IPS DF 6.9 (cell line): ENCODE measurements at regions not wholly inside any gene's neighbourhood (a gene's known extent, or its start where the extent isn't known, plus 50 kb on each side); places are given as distances from the start of the nearest gene placed in this dataset.

Source experiments
- DNase-seq: peaks from one replicate; pipeline ENCODE4 v3.0.0-alpha.2; 2013; ENCODE audit warnings: low read depth, low spot score
- H3K27ac ChIP-seq: one replicate; pipeline ENCODE4 v1.5.1; 2013; ENCODE audit warnings: low read length, control low read depth
- H3K27me3 ChIP-seq: 2 replicates; pipeline ENCODE4 v1.6.1; 2013; ENCODE audit warnings: mild to moderate bottlenecking, low read length; ENCODE audit not compliant: control insufficient read depth, insufficient read depth
- H3K36me3 ChIP-seq: 2 replicates; pipeline ENCODE4 v1.6.1; 2013; ENCODE audit warnings: low read length; ENCODE audit not compliant: control insufficient read depth, insufficient read depth
- H3K4me1 ChIP-seq: 2 replicates; pipeline ENCODE4 v1.6.1; 2013; ENCODE audit warnings: low read length; ENCODE audit not compliant: control insufficient read depth, insufficient read depth
- H3K4me3 ChIP-seq: 2 replicates; pipeline ENCODE4 v1.5.1; 2013; ENCODE audit warnings: mild to moderate bottlenecking, low read length
- H3K9me3 ChIP-seq: 2 replicates; pipeline ENCODE4 v1.6.1; 2013; ENCODE audit warnings: low read length, inconsistent platforms; ENCODE audit not compliant: control insufficient read depth, insufficient read depth
- WGBS: extraction: QIAGEN DNeasy Blood & Tissue Kit; methylation state at CpG from one replicate; pipeline ENCODE4 v1.1.7; 2013; ENCODE audit warnings: mixed read lengths, missing lambda C conversion rate; ENCODE audit not compliant: insufficient read length, insufficient coverage; 5-methylcytosine and 5-hydroxymethylcytosine counted together

DNA sequence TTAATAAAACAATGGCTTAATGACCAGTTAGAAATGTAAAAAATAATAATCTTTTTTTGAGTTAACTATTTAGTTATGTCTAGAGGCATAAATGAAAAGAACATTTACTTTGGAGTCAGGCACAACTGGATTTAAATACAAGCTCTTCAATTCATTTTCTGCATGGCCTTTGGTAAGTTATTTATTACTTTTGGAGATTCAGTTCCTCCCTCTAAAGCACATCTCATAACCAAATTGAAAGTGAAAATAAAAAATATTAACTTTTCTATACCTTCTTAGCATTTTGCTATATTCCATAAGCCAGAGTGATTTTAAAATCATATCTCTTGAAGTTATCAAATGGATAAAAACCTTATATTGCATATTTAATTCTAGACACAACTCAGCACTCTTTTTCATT, 434.9 kb upstream of the SMARCA2 start:
- no peak overlapping the region for H3K4me3 ChIP-seq
- no peak overlapping the region for H3K27ac ChIP-seq
- peaks cover 3% of the 10 kb centered on the region; the same call in 1 of the 2 replicates for H3K36me3 ChIP-seq
- peaks cover 2% of the 10 kb centered on the region; the same call in 1 of the 2 replicates for H3K9me3 ChIP-seq
- no peaks in the 10 kb centered on the region for H3K27me3 ChIP-seq
- no peaks in the 10 kb centered on the region for H3K4me1 ChIP-seq
- DNase-seq = no peak

DNA sequence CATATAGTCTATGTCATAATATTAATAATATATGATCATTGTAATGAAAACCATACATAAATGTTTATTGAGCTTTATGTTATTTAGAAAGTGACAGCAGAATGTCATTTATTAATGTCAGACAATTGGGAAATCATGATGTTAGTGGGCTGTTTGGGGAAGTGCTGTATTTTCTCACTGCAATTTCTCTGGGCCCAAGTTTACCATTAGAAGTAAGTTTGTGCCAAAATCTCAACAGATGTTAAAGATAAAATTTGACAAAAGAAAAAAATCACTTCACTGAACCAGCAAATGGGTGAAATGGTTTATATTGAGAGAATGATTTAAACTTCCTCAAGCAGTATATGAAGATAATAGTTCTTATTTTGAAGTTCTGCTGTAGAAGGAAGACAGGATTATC, 433.2 kb upstream of the SMARCA2 start:
- H3K4me1 ChIP-seq = no peaks in the 10 kb centered on the region
- H3K27me3 ChIP-seq = no peaks in the 10 kb centered on the region
- no peaks in the 10 kb centered on the region for H3K9me3 ChIP-seq
- no peak for DNase-seq
- no peaks in the 10 kb centered on the region for H3K36me3 ChIP-seq
- H3K4me3 ChIP-seq = no peak overlapping the region
- no peak overlapping the region for H3K27ac ChIP-seq

DNA sequence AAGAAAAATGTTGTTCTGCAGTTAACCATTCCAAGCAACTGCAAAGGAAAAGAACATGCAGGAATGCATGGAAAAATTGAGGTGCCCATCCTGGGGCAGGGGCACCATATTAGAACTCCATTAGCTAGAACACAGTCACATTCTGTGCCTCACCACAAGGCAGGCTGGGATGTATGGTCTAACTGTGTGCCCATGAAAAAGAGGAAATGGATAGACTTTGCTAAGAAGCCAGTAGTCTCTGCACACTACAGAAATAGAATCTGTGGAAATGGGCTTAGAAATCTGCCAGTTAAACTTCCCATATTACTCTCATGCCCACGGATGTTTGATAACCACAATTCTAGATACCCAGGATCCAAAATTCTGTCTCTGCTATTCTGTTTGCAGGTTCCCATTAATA, 423.8 kb upstream of the SMARCA2 start:
- no peak overlapping the region for H3K27ac ChIP-seq
- H3K4me1 ChIP-seq = no peaks in the 10 kb centered on the region
- WGBS = no CpG with 5 or more reads among the region's 1 CpG
- DNase-seq = no peak
- H3K27me3 ChIP-seq = no peaks in the 10 kb centered on the region
- no peak overlapping the region for H3K4me3 ChIP-seq
- no peaks in the 10 kb centered on the region for H3K36me3 ChIP-seq
- no peaks in the 10 kb centered on the region for H3K9me3 ChIP-seq

DNA sequence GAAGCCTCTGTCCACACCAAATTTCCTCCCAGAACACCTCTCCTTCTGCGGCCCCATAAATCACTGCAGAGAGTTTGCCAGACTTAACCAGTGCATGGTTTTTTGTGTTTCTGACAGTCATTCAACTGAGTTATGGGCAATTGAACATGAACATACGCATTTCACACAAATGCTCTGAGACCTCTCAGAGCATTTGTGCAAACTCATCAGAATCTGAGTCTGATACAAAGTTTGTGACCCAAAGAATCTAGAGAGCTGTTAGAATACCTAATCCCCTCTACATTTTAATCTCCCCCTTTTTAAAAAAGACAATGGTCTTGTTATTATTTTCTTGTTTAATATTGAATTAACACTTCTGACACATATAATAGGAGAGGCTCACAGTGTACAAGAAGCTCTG, 416.9 kb upstream of the SMARCA2 start:
- WGBS = no CpG with 5 or more reads among the region's 2 CpGs
- Histone ChIP-seq H3K4me1 (no peaks in the 10 kb centered on the region), H3K9me3 (no peaks in the 10 kb centered on the region), H3K4me3 (no peak overlapping the region), H3K27ac (no peak overlapping the region), H3K36me3 (no peaks in the 10 kb centered on the region), H3K27me3 (no peaks in the 10 kb centered on the region)
- DNase-seq = no peak

DNA sequence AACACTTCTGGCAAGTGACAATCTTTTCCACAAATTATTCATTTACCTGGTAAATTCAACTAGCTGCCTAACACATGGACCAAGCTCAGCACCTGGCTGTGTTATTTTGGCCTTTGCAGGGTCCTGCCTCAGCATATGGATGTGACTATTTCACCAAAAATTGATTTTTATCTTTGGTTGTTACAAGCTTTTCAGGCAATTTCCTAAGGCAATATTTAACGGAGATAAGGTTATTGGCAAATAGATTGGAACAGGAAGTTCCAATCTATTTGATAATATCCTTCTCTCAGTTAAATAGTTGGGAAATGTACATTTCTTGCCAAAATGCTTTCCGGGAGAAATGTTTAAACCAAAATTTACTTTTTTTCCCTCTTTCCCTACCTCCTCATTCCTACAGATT, 415.2 kb upstream of the SMARCA2 start:
- no peak overlapping the region for H3K4me3 ChIP-seq
- no peak for DNase-seq
- no peaks in the 10 kb centered on the region for H3K36me3 ChIP-seq
- no peaks in the 10 kb centered on the region for H3K27me3 ChIP-seq
- no CpG with 5 or more reads among the region's 2 CpGs for WGBS
- H3K4me1 ChIP-seq = no peaks in the 10 kb centered on the region
- H3K9me3 ChIP-seq = no peaks in the 10 kb centered on the region
- H3K27ac ChIP-seq = no peak overlapping the region

DNA sequence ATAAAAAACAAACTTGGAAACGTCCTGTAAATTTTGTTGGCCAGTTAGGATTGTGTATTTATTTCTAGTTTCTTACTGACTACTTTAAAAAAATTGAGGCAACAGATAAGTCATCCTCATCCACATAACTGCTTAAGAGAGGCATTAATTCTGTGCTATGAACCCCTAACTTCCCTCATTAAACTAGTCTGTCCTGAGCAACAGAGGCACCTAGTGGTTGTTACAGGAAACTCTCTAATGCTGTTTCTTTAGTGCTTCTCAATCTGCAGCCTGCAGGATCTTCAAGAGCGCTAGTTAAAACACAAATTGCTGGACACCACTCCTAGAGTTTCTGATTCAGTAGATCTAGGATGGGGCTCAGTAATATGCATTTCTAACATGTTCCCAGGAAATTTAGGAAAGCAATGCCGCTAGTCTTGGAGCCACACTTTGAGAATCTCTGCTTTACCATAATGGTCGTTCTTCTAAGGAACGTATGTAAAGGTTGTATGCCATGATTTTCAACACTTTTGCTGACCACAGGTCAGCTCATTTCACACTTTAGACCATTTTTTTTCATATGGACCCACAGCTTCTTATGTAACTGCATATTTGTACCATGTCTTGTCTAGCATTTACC, 410.1 kb upstream of the SMARCA2 start:
- Histone ChIP-seq H3K4me3 (no peak overlapping the region), H3K9me3 (no peaks in the 10 kb centered on the region)
- DNase-seq = peak; percentile 18

DNA sequence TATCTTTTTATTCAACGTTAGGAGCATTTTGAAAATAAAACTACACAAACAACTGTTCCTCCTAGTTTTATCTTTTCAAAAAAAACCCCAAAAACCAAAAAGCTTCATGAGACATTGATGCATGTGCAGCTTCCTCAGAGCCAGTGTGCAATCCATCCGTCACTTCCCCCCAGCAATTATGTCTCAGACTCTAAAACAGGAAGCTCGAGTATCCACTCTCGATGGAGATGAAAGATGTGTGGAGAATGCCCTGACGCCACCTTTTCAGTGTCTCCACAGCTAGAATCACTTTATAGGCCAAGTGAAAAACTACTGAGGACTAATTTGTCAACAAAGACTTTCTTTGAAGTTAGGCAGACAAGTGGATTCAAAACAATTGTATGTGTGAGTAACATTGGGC, 408.9 kb upstream of the SMARCA2 start:
- no CpG with 5 or more reads among the region's 5 CpGs for WGBS
- no peaks in the 10 kb centered on the region for H3K36me3 ChIP-seq
- DNase-seq = no peak
- no peak overlapping the region for H3K4me3 ChIP-seq
- no peaks in the 10 kb centered on the region for H3K4me1 ChIP-seq
- H3K27me3 ChIP-seq = no peaks in the 10 kb centered on the region
- H3K9me3 ChIP-seq = no peaks in the 10 kb centered on the region
- no peak overlapping the region for H3K27ac ChIP-seq

More for the DNA sequence above, 410.1 kb upstream of the SMARCA2 start:
- WGBS = no CpG with 5 or more reads among the region's 5 CpGs
- no peaks in the 10 kb centered on the region for H3K27me3 ChIP-seq
- H3K27ac ChIP-seq = no peak overlapping the region
- no peaks in the 10 kb centered on the region for H3K36me3 ChIP-seq
- H3K4me1 ChIP-seq = no peaks in the 10 kb centered on the region

DNA sequence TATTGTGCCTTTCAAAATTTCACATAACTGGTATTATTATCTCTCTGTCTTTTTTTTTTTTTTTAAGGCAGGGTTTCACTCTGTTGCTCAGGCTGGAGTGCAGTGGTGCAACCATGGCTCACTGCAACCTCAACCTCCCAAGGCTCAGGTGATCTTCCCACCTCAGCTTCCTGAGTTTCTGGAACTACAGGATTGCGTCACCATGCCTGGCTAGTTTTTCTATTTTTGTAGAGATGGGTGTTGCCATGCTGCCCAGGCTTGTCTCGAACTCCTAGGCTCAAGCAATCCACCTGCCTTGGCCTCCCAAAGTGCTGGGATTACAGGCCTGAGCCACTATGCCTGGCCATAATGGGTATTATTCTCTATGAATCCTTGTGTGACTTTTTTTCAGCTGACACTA, 402.3 kb upstream of the SMARCA2 start:
- Histone ChIP-seq H3K9me3 (no peaks in the 10 kb centered on the region), H3K27me3 (no peaks in the 10 kb centered on the region), H3K4me3 (no peak overlapping the region), H3K4me1 (no peaks in the 10 kb centered on the region), H3K36me3 (no peaks in the 10 kb centered on the region), H3K27ac (no peak overlapping the region)
- no peak for DNase-seq
- WGBS = no CpG with 5 or more reads among the region's 2 CpGs

DNA sequence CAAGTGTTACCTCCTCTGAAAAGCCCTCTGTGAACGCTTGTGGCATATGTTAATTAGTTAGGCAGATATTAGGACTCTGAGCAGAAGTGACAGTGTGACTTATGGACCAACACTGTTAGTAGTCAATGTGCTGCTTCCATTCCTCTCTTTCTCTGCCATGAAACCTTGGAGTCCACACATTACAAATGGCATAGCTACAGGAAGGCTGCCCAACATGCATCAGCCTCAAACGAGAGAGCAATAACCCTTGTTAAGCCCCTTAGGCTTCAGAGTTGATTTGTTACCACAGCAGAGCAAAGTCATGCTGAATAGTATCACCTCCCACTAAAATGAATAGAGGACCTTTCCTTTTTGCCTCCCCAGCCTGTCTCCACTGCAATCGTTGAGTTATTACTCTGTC, 397.7 kb upstream of the SMARCA2 start:
- H3K4me1 ChIP-seq = no peaks in the 10 kb centered on the region
- H3K36me3 ChIP-seq = no peaks in the 10 kb centered on the region
- WGBS = no CpG with 5 or more reads among the region's 3 CpGs

DNA sequence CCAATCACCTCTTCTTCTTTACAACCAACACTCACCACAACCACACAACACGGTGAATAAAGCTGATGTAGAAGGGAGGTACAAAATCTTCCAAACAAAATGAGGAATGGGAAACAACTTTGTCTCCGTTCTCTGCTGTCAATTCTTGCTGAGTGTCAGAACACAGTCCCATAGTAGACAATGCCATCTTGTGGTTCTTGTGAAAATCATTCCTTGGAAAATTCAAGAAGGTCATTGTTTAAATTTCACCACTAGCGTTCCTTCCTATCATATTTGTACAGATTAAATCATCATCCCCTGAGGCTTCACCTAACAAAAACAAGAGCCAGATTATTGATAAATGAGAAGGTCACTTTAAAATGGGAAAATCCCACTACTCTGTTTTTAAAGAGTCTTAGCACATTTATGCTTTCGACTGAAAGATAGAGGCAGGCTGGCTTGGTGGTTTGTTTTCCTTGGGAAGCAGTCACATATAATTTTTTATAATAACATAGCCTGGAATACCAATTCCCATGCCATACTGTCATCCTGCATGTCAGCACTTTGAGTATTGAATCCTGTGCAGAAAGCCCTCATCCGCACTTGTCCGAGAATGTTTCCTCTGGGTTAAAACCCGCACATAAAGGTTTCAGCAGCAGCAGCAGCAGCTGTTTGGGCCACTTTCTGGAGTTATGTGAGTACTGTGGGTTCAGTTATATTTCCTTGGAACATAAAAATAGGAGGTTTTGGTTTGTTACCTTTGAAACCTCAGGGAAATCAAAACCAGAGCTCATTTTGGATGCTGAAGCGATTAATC, 395.0 kb upstream of the SMARCA2 start:
- WGBS = no CpG with 5 or more reads among the region's 8 CpGs
- Histone ChIP-seq H3K27me3 (no peaks in the 10 kb centered on the region), H3K4me3 (no peak overlapping the region), H3K4me1 (no peaks in the 10 kb centered on the region), H3K36me3 (no peaks in the 10 kb centered on the region), H3K27ac (no peak overlapping the region), H3K9me3 (no peaks in the 10 kb centered on the region)
- DNase-seq = peak; percentile 4

More for the DNA sequence above, 397.7 kb upstream of the SMARCA2 start:
- Histone ChIP-seq H3K27me3 (no peaks in the 10 kb centered on the region), H3K27ac (no peak overlapping the region), H3K9me3 (no peaks in the 10 kb centered on the region), H3K4me3 (no peak overlapping the region)
- no peak for DNase-seq

DNA sequence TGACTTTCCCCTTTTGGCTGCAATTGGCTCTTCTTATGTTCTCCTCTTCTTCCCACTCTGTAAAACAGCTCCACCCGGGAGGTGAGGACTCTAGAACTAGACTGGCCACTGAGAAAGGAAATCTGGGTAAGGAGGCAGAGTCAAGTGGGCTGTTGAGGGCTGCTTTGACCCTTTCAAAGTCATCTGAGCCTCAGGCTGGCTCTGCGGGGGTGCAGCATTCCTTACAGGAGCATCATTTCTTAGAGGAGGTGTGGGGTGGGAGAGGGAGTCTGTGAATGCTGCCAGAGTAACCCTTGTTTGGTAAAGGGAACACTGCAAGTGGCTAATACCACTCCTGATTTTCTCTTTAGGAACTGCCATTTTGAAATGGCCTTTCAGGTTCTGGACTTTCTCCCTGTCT, 377.7 kb upstream of the SMARCA2 start:
- no peak for DNase-seq
- no peaks in the 10 kb centered on the region for H3K4me1 ChIP-seq
- WGBS = no CpG with 5 or more reads among the region's 2 CpGs

More for the DNA sequence above, 377.7 kb upstream of the SMARCA2 start:
- Histone ChIP-seq H3K36me3 (no peaks in the 10 kb centered on the region), H3K27me3 (no peaks in the 10 kb centered on the region), H3K27ac (no peak overlapping the region), H3K9me3 (no peaks in the 10 kb centered on the region), H3K4me3 (no peak overlapping the region)
